NCI-H187 treated with DMSO at 0.1 percent for 48 hours (cell line): ENCODE measurements at regions not wholly inside any gene's neighbourhood (a gene's known extent, or its start where the extent isn't known, plus 50 kb on each side); places are given as distances from the start of the nearest gene placed in this dataset.

Source experiments
- DNase-seq: peaks from one replicate; lab custom pipeline; 2025; lab: John Stamatoyannopoulos, UW

- DNase-seq: no peak
Observed at GRCh38 chr6:105492706-105493673, 90.1 kb upstream of the PREP start.

- DNase-seq: no peak
Observed at GRCh38 chr6:105489216-105489530, 86.3 kb upstream of the PREP start.

GRCh38 chr6:105488516-105489215 lies 85.8 kb upstream of the PREP start:
- no peak for DNase-seq

- no peak for DNase-seq
Observed at GRCh38 chr6:105487040-105487790, 84.3 kb upstream of the PREP start.

GRCh38 chr6:105485456-105485855 lies 82.6 kb upstream of the PREP start:
- DNase-seq: no peak

- no peak for DNase-seq
Observed at GRCh38 chr6:105484238-105485161, 81.6 kb upstream of the PREP start.

- no peak for DNase-seq
Observed at GRCh38 chr6:105483492-105483891, 80.6 kb upstream of the PREP start.

GRCh38 chr6:105482921-105483320 lies 80.0 kb upstream of the PREP start:
- no peak for DNase-seq

GRCh38 chr6:105482227-105482844 lies 79.5 kb upstream of the PREP start:
- no peak for DNase-seq

GRCh38 chr6:105476978-105477377 lies 74.1 kb upstream of the PREP start:
- no peak for DNase-seq

GRCh38 chr6:105474234-105474633 lies 71.4 kb upstream of the PREP start:
- no peak for DNase-seq

- DNase-seq: no peak
Observed at GRCh38 chr6:105469946-105470345, 67.1 kb upstream of the PREP start.

GRCh38 chr6:105468850-105469249 lies 66.0 kb upstream of the PREP start:
- DNase-seq: no peak

- DNase-seq: no peak
Observed at GRCh38 chr6:105460860-105461259, 58.0 kb upstream of the PREP start.

GRCh38 chr6:105459864-105460263 lies 57.0 kb upstream of the PREP start:
- no peak for DNase-seq

GRCh38 chr6:105459049-105459448 lies 56.2 kb upstream of the PREP start:
- no peak for DNase-seq

GRCh38 chr6:105458551-105458950 lies 55.7 kb upstream of the PREP start:
- DNase-seq: no peak

- DNase-seq: no peak
Observed at GRCh38 chr6:105458084-105458483, 55.2 kb upstream of the PREP start.

GRCh38 chr6:105453968-105454367 lies 51.1 kb upstream of the PREP start:
- no peak for DNase-seq

- DNase-seq: no peak
Observed at GRCh38 chr6:105452924-105453756, 50.3 kb upstream of the PREP start.
